Suprapubic skin (tissue), 3 donors: ENCODE measurements at regions not wholly inside any gene's neighbourhood (a gene's known extent, or its start where the extent isn't known, plus 50 kb on each side); places are given as distances from the start of the nearest gene placed in this dataset.

Experiments
- CTCF ChIP-seq, 2 donors: fragments of 200-600 bp in 1 of 2; fragments of 450-650 bp in 1 of 2; sonication (generic) in 1 of 2; IDR thresholded peaks; one replicate each; pipeline ENCODE4 v1.5.1; 2016 to 2019; ENCODE audit warnings: antibody characterized with exemption in 2 of 2, mild to moderate bottlenecking in 1 of 2, moderate library complexity in 1 of 2
- EP300 ChIP-seq: sonication (generic); formaldehyde crosslinking; IDR thresholded peaks from one replicate; pipeline ENCODE4 v1.6.1; 2017; ENCODE audit warnings: antibody characterized with exemption
- POLR2A ChIP-seq, 2 donors: fragments of 450-650 bp; IDR thresholded peaks; one replicate each; pipeline ENCODE4 v1.6.1; 2017; ENCODE audit warnings: antibody characterized with exemption in 2 of 2, mild to moderate bottlenecking in 2 of 2, moderate library complexity in 2 of 2

DNA sequence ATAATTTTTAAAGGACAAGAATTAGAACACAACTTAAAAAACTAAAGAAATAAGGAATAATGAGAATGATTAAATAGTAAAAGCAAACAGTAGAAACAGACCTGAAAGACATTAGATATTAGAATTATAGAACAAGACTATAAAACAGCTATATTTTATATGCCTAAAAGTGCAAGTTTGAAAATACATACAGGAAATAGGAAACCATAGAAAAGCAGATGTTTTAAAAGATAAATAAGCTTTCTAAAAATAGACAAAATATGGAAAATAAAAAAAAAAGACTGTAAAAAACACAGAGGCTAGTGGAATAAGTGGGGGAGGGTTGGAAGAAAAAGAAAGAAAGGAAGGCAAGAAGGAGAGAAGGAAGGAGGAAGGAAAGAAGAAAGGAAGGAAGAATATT, 407.3 kb downstream of the IDS start:
- no peak for TF ChIP-seq CTCF (IDR thresholded peaks at IDR 0.05)
- TF ChIP-seq EP300: no peak
- no peak for TF ChIP-seq POLR2A (IDR thresholded peaks at IDR 0.05)
